ENCODE measurements at regions not wholly inside any gene's neighbourhood (a gene's known extent, or its start where the extent isn't known, plus 50 kb on each side); places are given as distances from the start of the nearest gene placed in this dataset.

DNA sequence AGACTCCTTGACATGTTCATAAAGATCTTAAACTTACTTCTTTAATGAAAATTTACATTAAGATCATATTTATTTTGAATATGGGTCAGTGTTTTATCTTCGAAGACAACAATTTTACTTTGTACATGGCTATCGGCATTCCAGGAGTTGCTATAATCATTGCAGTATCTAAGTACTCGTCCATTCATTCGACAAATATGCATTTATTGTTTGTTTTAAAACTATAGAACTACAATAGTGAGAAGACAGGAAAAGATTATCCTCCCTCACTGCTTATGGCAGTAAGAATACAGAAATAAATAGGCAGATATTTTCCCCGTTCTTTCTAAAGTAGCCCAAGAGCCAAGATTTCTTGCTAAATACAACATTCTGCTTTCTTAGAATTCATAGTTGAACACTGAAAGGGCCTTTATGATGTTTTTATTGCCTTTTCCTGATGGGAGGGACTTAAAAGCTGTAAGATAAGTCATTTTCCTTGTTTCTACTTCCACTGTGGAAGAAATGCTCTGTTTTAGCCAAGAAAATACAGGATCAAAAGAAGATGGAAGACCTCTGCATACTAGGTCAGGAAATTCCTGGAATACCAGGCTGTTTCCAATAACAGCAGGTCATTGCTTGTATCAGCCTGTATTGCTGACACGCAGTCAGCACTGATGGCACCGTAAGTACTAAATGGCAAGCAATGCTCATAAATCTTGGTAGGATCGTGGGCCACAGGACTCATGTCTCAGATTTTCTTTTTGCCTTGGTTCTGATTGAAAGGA lies 521.0 kb upstream of the ATP2B1 start:
- TF ChIP-seq, protein P1, sequence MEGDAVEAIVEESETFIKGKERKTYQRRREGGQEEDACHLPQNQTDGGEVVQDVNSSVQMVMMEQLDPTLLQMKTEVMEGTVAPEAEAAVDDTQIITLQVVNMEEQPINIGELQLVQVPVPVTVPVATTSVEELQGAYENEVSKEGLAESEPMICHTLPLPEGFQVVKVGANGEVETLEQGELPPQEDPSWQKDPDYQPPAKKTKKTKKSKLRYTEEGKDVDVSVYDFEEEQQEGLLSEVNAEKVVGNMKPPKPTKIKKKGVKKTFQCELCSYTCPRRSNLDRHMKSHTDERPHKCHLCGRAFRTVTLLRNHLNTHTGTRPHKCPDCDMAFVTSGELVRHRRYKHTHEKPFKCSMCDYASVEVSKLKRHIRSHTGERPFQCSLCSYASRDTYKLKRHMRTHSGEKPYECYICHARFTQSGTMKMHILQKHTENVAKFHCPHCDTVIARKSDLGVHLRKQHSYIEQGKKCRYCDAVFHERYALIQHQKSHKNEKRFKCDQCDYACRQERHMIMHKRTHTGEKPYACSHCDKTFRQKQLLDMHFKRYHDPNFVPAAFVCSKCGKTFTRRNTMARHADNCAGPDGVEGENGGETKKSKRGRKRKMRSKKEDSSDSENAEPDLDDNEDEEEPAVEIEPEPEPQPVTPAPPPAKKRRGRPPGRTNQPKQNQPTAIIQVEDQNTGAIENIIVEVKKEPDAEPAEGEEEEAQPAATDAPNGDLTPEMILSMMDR (IDR thresholded peaks at IDR 0.05; ENCODE audit: extremely low read depth in 1 of 2, insufficient read depth in 1 of 2, low read depth in 1 of 2, low read length in 2 of 2), result no peak
- no peak for TF ChIP-seq EZH2 (IDR thresholded peaks at IDR 0.05; ENCODE audit: borderline replicate concordance, low read depth, low read length, severe bottlenecking)
- peak; percentile 51 for TF ChIP-seq GATA2 (IDR thresholded peaks at IDR 0.05; ENCODE audit: insufficient read depth, insufficient read length, low read depth, low read length)
- TF ChIP-seq POLR2AphosphoS5 (IDR thresholded peaks at IDR 0.05; ENCODE audit: insufficient read depth, low read depth, low read length), result peak; percentile 79
- TF ChIP-seq, protein P2, sequence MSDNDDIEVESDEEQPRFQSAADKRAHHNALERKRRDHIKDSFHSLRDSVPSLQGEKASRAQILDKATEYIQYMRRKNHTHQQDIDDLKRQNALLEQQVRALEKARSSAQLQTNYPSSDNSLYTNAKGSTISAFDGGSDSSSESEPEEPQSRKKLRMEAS (IDR thresholded peaks at IDR 0.05; ENCODE audit: insufficient read depth, insufficient read length), result no peak
- TF ChIP-seq POLR2A (IDR thresholded peaks at IDR 0.05; ENCODE audit: low read depth, low read length), result no peak
- no peak for TF ChIP-seq MYC (IDR thresholded peaks at IDR 0.05; ENCODE audit: low read depth, low read length)
- TF ChIP-seq FOS (IDR thresholded peaks at IDR 0.05; ENCODE audit: borderline replicate concordance, insufficient read depth, low read length), result peak; percentile 4
- Histone ChIP-seq H3K4me2 (ENCODE audit: insufficient read depth, low read length) (peak overlapping the region; percentile 94), H4K20me1 (replicated peaks; ENCODE audit: control insufficient read depth, extremely low read depth, insufficient read depth, low read length) (no peaks in the 10 kb centered on the region), H2AFZ (ENCODE audit: low read depth, low read length) (peak overlapping the region; percentile 55), H3K4me1 (ENCODE audit: control insufficient read depth, extremely low read depth, insufficient read depth, low read length) (peaks cover 25% of the 10 kb centered on the region), H3K79me2 (ENCODE audit: control insufficient read depth, insufficient read depth, low read length) (no peaks in the 10 kb centered on the region), H3K4me3 (replicated peaks in 1 of 3; ENCODE audit: insufficient read depth in 1 of 3, low read depth in 1 of 3, low read length in 3 of 3) (peak overlapping the region in 1 of 3 experiments; percentile 38), H3K9me3 (replicated peaks; ENCODE audit: control insufficient read depth, insufficient read depth, low read length) (no peaks in the 10 kb centered on the region), H3K27me3 (ENCODE audit: control insufficient read depth in 2 of 2, insufficient read depth in 2 of 2, low read length in 2 of 2) (no peaks in the 10 kb centered on the region), H3K36me3 (ENCODE audit: control insufficient read depth in 2 of 2, extremely low read depth in 1 of 2, insufficient read depth in 2 of 2, low read length in 2 of 2) (no peaks in the 10 kb centered on the region), H3K27ac (ENCODE audit: insufficient read depth, low read depth, low read length) (peak overlapping the region; percentile 66), H3K9me1 (replicated peaks; ENCODE audit: control insufficient read depth, extremely low read depth, insufficient read depth, low read length) (no peaks in the 10 kb centered on the region), H3K9ac (replicated peaks; ENCODE audit: extremely low read depth, insufficient read depth, low read length) (peak overlapping the region; percentile 66)
- TSS peak; percentile 95 for BruUV-seq (replicated peaks)
- POLR2A ChIA-PET, result no interaction called here
- DNase-seq (ENCODE audit: low read depth, low spot score) (peak; percentile 92), FAIRE-seq (peak; percentile 85)
- CTCF ChIA-PET, result interaction anchor here (0.8 to 2.0 kb wide), 2 partner anchors 13 to 15 kb away, joined by 3 to 6 read pairs; no protein-coding TSS in a partner anchor
- dilution Hi-C loops (cut with MboI; ENCODE audit: extremely low pct_ligation_motif_present, low sequenced_read_pairs) (no loop called here), intact Hi-C loops (cut with micrococcal nuclease) (loop anchor here (1.0 kb wide), 5 partner anchors 15 to 520 kb away; no protein-coding TSS in a partner anchor)
